Skeletal muscle tissue (tissue), 3 donors: ENCODE measurements at regions not wholly inside any gene's neighbourhood (a gene's known extent, or its start where the extent isn't known, plus 50 kb on each side); places are given as distances from the start of the nearest gene placed in this dataset.

Experiments used
- H3K27ac ChIP-seq: one replicate; pipeline ENCODE4 v1.7.0; 2013; ENCODE audit warnings: mild to moderate bottlenecking, low read depth, low read length, inconsistent platforms
- H3K27me3 ChIP-seq, 3 donors: one replicate each; pipeline ENCODE4 v1.7.0; 2013; ENCODE audit warnings: low read length in 3 of 3; ENCODE audit not compliant: control insufficient read depth in 3 of 3, insufficient read depth in 3 of 3
- H3K36me3 ChIP-seq, 3 donors: one replicate each; pipeline ENCODE4 v1.7.0; 2013; ENCODE audit warnings: low read length in 3 of 3; ENCODE audit not compliant: control insufficient read depth in 3 of 3, insufficient read depth in 3 of 3
- H3K4me1 ChIP-seq, 3 donors: one replicate each; pipeline ENCODE4 v1.7.0; 2013; ENCODE audit warnings: low read length in 3 of 3, mild to moderate bottlenecking in 3 of 3; ENCODE audit not compliant: control insufficient read depth in 3 of 3, insufficient read depth in 3 of 3
- H3K4me3 ChIP-seq, 3 donors: one replicate each; pipeline ENCODE4 v1.7.0; 2013; ENCODE audit warnings: low read length in 3 of 3
- H3K9ac ChIP-seq, 3 donors: one replicate each; pipeline ENCODE4 v1.7.0; 2013; ENCODE audit warnings: low read length in 3 of 3, mild to moderate bottlenecking in 3 of 3, moderate library complexity in 2 of 3, low read depth in 1 of 3
- H3K9me3 ChIP-seq, 3 donors: one replicate each; pipeline ENCODE4 v1.7.0; 2013; ENCODE audit warnings: low read length in 3 of 3; ENCODE audit not compliant: control insufficient read depth in 3 of 3
- donor health status: Osteomylitis.

DNA sequence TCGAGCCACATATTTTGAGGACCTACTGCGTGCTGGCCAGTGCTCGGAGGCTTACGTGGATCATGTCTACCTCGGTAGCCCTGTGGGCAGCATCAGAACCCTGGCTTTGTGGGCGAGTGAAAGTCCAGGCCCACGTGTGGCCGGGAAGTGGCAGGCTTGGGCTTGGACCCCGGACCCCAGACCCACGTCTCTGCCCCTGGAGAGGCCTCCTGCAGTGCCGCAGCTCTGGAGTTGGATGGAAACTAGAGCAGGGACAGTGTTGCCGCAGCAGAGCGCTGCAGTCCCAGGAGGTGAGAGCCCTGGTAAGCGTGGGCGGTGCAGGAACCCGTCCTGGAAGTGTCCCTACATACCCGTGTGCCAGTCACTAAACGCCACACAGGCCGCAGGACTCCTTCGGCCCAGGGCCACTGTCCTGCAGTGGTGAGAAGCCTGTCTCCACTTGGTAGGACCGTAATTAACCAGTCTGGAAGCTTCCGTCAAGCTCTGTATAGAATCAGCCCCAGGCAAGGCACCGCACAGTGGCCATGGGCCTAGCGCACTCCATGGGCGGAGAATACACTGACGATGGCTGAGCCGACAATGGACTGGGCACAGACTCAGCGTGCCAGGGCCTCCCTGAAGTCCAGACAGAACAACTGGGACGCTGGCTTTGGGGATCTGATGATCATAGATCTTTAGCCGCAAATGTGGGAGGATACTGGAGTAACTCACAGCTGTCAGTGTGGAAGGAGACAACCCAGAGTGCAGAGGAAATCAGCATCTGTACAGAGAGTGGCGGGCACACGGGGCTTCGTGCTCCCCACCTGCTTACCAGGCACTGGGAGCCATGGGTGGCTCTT is 219.5 kb downstream of the KIF26A start:
- Histone ChIP-seq H3K9me3 (no peaks in the 10 kb centered on the region), H3K4me3 (no peak overlapping the region), H3K27me3 (peaks cover 3 to 37% (median 26%) of the 10 kb centered on the region in 3 donors), H3K9ac (no peak overlapping the region), H3K4me1 (peaks cover 0 to 9% (median 2%) of the 10 kb centered on the region in 3 donors), H3K27ac (no peak overlapping the region), H3K36me3 (no peaks in the 10 kb centered on the region)

DNA sequence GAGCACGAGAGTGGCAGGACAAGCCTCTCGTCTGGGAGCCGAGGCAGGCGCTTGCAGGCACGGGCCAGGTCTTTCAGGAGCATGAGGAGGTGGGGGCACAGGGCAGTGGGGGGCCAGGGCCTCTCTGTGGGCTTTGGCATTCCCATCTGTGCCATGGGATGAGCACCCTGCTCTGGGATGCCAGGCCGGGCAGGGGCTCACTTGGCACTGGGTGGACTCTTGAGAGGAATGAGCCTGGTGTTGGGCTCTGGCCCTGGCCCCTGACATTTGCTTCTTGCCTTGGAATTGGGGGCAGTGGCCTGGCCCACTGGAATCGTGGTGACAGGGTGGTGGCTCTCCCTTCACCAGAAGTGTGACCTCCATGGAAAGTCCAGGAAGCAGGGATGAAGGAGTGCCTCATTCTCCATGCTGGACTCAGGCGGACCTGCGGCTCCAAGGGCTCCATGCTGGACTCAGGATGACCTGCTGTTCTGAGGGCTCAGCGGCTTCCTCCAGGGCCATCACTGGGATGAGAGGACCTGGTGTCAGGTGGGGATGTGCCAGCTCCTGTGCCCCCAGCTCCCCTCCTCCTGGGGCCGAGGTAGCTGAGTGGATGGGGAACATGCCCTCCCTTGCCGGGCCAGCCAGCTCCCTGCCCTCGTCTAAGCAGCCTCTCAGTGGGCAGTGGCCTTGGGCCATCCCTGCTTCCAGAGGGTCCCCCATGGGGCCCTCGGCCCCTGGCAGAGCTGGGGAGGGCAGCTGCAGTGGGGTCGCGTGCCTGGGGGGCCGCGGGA is 220.3 kb downstream of the KIF26A start:
- H3K4me3 ChIP-seq, result no peak overlapping the region
- H3K9ac ChIP-seq, result no peak overlapping the region
- H3K9me3 ChIP-seq, result no peaks in the 10 kb centered on the region
- no peaks in the 10 kb centered on the region for H3K36me3 ChIP-seq
- peaks cover 3 to 38% (median 20%) of the 10 kb centered on the region in 3 donors for H3K27me3 ChIP-seq
- no peak overlapping the region for H3K27ac ChIP-seq
- H3K4me1 ChIP-seq, result peaks cover 0 to 9% (median 2%) of the 10 kb centered on the region in 3 donors

DNA sequence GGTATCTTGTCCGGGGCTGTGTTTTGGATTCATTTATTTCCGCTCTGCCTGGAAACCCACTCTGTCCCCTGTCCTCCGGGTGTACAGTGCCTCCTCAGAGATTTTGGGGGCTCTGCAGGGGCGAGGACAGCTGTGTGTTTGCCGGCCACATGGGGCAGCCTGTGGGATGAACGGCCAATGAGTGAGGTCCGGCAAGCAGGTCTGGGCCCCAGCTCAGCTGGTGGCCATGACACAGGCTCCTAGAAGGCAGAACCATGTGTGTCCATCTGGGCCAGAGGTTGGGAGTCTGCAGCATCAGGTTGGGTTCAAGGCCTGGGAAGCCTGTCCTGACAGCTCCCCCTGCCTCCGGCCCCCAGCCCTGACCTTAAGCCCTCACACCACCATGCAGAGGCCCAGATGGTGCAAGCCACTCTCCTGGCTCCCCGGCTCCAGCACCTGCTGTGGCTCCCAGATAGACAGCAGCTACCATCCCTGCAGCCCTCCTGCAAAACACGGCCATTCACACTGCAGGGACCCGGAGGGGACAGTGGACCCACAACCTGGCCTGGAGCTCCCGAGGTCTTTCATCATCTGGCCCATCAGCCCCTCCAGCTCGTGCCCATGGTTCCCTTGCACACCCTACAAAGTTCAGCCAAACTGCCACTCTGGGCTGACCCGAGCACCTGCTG is 220.1 kb upstream of the C14orf180 start:
- Histone ChIP-seq H3K4me3 (no peak overlapping the region), H3K36me3 (no peaks in the 10 kb centered on the region), H3K4me1 (peaks cover 0 to 5% (median under 1%) of the 10 kb centered on the region in 3 donors), H3K27ac (no peak overlapping the region), H3K9ac (no peak overlapping the region), H3K27me3 (peaks cover 3 to 34% (median 13%) of the 10 kb centered on the region in 3 donors), H3K9me3 (no peaks in the 10 kb centered on the region)

DNA sequence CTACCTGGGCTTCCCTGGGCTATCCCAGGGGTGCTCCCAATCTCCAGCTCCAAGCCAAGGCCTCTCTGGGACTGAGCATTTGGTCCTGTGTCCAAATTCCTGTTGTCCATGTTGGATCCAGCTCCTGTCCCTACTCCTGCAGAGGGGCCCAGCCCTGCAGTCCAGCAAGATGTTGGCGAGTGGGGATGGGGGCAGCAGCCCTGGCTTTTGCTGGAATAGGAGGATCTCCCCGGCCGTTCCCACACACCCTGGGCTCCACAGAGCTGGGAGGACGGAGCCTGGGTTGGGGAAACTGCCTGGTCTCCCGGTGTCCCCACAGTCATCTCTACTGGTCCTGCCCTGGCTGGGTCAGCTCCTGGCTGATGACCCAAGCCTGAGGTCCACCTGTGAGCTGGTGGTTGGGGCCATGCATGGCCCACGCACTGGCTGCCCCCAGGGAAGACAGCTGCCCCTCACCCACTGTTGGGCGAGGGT is 219.6 kb upstream of the C14orf180 start:
- Histone ChIP-seq H3K4me1 (peaks cover 0 to 4% (median 0%) of the 10 kb centered on the region in 3 donors), H3K4me3 (no peak overlapping the region), H3K27me3 (peaks cover 3 to 35% (median 12%) of the 10 kb centered on the region in 3 donors), H3K27ac (no peak overlapping the region), H3K36me3 (no peaks in the 10 kb centered on the region), H3K9ac (no peak overlapping the region), H3K9me3 (no peaks in the 10 kb centered on the region)

DNA sequence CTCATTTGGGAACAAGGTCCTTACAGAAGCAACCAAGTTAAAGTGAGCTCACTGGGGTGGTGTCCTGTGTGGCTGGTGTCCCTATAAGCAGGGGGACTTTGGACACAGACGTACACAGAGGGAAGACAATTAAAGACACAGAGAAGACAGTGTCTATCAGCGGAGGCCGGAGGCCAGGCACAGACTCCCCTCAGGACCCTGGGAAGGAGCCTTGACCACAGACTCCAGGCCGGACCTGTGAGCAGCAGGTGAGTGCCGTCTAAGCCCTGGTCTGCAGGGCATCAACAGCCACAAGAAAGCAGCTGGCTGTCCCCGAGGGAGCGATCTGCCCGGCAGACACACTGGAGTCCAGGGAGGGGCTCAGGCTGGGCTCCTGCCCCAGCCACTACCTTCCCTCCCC is 219.1 kb upstream of the C14orf180 start:
- Histone ChIP-seq H3K36me3 (no peaks in the 10 kb centered on the region), H3K4me1 (no peaks in the 10 kb centered on the region), H3K9ac (no peak overlapping the region), H3K27ac (no peak overlapping the region), H3K4me3 (no peak overlapping the region), H3K27me3 (peaks cover 3 to 35% (median 12%) of the 10 kb centered on the region in 3 donors), H3K9me3 (no peaks in the 10 kb centered on the region)

DNA sequence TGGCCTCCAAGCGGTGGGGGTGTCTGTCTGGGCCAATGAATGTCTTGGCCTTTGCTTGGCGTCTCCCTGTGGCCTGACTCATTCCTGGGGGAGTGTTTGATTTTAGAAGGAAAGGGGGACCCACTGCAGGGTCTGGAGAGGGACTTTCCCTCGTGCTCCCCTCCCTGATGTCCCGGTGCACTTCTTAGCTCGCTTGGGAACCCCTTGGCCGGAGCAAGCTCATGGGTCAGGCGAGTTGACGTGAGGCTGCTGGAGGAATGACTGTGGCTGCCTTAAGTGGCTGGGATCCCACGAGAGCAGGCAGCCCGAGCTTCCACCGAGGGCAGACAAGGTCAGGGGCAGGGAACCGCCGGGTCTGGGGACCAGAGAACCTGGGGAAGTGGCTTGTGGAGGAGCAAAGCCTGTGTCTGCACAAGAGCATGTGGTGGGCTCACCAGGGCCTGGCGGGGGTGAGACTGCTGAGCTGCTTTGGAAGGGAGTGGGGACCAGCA is 218.4 kb upstream of the C14orf180 start:
- Histone ChIP-seq H3K27ac (no peak overlapping the region), H3K4me3 (no peak overlapping the region), H3K36me3 (no peaks in the 10 kb centered on the region), H3K4me1 (no peaks in the 10 kb centered on the region), H3K9me3 (no peaks in the 10 kb centered on the region), H3K9ac (no peak overlapping the region), H3K27me3 (peaks cover 3 to 35% (median 12%) of the 10 kb centered on the region in 3 donors)

DNA sequence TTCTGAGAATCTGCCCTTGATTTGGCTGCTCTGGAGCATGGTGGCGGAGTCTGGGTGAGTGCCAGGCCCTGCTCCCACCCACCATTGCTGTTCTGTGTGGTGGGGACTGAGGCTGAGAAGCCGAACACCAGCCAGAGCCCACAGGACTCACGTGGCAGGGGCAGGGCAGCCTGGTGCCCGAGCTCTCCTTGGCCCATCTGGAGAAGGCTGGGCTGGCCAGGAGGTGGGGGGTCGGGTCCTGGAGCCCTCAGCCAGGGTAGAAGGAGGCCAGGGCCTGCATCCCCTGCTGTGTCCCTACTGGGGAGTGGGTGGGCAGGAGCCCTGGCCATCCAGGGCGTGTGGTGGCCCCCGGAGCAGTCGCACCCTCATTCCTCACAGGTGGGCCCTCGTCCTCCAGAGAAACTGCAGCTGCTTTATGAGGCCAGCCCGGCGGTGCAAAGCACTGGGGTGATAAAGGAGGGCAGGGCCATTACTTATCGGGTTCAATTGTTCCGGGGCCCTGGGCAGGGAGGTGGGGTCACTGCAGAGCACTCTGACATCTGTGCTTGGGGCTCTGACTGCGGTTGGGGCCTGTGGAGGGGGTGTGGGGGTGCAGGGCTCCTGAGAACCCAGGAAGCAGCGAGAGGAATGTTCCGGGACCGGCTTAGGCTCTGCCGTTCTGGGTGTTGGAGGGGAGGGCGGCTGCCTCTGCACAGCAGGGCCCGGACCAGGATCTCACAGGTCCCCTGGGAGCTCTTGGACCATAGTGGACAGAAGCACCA is 217.5 kb upstream of the C14orf180 start:
- Histone ChIP-seq H3K27ac (no peak overlapping the region), H3K4me3 (no peak overlapping the region), H3K9ac (no peak overlapping the region), H3K27me3 (peaks cover 3 to 33% (median 12%) of the 10 kb centered on the region in 3 donors), H3K9me3 (no peaks in the 10 kb centered on the region), H3K4me1 (no peaks in the 10 kb centered on the region), H3K36me3 (no peaks in the 10 kb centered on the region)

DNA sequence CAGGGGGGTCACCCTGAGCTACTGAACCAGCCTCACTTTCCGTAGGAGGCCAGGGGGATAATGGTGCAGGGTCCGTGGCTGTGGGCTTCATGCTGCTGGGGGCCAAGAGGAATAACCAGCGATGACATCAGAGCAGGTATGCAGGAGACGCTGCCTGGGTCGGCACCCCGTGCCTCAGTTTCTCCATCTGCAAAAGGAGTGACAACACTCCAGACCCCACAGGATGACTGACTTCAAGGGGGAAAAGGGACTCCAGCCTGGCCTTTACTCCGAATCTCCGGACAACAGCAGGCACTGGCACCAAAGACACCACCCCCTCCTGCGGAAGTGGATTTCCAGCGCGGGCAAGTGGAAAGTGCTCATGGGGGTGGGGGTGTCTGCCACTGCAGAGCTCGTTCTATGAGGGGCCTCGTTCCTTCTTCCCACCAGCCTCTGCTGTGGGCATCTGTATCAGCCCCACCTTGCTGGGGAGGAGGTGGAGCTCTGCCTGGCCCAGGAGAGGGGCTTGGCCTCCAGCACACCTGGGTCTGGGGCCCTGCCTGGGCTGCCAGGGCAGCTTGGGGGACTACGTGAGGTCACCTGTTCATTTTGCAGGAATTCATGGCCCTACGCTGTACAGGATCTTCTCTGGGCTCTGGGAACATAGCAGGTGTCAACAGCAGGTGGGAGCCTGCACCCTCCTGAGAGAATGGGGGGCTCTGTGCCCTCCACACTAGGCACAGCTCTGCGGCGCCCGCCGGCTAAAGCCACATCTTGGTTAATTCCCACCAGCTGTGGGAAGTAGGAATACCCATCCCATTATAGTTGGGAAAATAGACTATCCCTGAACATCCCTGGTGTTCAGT is 216.6 kb upstream of the C14orf180 start:
- Histone ChIP-seq H3K4me3 (no peak overlapping the region), H3K27me3 (peaks cover 3 to 33% (median 14%) of the 10 kb centered on the region in 3 donors), H3K36me3 (no peaks in the 10 kb centered on the region)

More for the DNA sequence above, 216.6 kb upstream of the C14orf180 start:
- no peaks in the 10 kb centered on the region for H3K4me1 ChIP-seq
- H3K9ac ChIP-seq, result no peak overlapping the region
- no peak overlapping the region for H3K27ac ChIP-seq
- H3K9me3 ChIP-seq, result no peaks in the 10 kb centered on the region
